ENCODE measurements at regions not wholly inside any gene's neighbourhood (a gene's known extent, or its start where the extent isn't known, plus 50 kb on each side); places are given as distances from the start of the nearest gene placed in this dataset.

DNA sequence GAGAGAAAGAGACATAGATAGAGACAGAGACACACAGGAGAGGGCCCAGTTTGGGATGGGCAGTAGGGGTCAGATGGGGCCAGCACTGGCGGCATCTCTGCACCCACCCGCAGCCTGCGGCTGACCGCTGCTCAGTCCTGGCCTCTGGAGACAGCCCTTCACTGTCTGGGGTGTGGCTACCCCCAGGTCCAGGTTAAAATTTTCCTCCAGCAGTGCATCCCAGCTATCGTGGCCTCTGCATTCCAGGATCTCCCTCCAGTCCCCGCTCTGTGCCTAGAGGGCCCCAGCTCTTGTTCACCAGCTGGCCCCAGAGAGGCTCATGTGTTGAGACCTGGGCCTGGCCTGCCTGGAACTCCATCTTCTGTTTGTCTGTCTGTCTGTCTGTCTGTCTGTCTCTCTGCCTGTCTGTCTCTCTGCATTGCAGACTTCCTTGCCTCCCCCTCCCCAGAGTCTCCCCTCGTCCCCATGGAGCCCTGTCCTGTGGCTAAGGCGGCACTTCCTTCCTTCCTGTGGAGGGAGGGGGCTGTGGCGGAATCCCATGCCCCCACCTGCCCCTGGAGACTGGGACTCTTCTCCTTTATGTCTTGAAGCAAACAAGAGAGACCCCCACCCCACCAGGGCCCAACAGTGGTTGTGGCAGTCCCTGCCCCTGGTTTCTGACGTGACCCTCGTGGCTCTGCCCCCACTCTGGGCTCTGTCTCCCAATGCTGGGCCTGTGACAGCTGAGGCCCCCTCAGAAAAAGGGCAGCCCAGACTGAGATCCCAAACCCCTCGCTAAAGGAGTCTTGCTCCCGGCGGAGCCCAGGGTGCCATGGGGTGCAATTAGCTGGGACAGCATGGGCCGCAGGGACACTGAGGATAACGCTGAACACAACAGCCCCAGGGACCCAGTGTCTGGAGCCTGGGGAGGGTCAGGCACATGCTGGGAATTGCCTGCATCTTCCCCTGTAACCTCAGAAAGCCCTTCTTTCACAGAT lies 241.8 kb downstream of the NPHP4 start:
- no peak for DNase-seq (ENCODE audit: low spot score)

- no peak for DNase-seq (ENCODE audit: low spot score)
Observed at GRCh38 chr1:5748286-5749225, 243.7 kb downstream of the NPHP4 start.

- DNase-seq (ENCODE audit: low spot score), result no peak
Observed at GRCh38 chr1:5747426-5748285, 244.6 kb downstream of the NPHP4 start.

- DNase-seq (ENCODE audit: low spot score), result no peak
Observed at GRCh38 chr1:5746611-5747425, 245.4 kb downstream of the NPHP4 start.

DNA sequence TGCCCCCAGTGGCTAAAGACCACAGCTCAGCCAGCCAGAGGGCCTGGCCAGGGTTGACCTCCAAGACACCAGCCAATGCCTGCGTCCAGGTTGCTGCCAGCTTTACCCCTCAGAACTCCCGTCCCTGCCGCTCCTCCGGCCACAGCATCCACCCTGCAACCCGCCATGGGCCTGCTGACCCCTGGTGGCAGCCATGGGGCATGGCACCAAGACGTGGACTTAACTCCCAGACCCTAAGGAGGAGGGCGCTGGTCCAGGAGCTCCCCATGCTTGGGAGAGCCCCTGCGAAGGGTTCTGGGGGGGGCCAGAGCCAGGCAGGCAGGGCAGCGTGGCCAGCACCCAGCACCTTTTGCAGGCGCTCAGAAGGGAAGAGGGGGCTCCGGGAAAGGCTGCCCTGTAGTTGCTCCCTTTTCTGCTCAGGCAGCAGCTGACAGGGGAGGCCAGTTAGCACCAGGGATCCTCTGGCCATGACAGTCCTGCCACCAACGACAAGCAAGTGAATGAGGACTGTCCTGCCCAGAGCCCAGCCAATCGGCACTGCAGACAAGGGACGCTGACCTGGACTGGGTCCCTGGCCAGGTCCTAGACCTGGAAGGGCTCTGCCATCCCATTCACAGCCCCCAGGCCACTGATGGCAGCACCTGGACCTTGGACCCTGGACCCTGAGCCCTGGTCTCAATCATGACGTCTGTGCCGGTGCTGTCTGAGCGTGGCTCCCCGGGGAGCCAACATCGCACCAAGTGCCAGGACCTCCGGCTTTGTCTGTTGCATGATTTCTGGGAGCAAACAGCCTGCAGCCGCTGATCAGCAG lies 246.2 kb downstream of the NPHP4 start:
- DNase-seq (ENCODE audit: low spot score), result peak; percentile 14

DNA sequence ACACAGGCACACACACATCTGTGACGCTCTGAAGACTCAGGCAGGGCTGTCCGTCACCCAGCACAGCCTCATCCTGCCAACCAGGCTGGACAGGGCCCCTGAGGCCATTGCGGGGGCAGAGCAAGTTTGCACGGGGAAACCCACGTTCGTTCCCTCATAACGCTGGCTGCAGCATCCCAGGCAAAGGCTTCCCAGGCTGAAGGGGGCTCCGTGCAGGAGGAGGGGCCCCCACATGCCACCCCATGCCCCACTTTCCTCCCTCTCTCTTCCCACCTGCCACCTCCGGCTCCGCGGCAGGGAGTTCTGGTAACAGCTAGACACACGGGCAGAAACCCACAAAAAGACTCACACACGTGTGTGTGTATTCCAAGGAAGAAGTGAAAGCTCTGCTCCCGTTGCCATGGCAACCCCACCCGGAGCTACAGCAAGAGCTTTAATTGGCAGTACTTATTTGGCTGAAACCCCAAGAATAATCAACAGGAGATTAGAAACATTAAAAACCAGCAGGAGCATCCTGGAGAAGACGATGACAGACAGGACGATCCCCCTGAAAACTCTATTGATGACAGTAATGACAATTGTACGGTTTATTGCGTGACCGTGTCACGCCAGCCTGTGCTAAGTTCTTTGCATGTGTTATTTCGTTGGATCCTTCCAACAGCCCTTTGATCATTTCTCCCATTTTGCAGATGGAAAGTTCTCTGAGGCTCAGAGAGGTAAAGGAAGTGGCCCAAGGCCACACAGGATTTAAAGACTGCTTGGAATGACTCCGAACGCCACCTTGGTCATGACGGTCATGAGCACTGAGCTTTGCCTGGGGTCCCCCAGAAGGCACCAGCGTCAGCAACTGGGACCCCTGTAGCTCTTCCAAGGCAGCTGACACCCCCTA lies 247.1 kb downstream of the NPHP4 start:
- no peak for DNase-seq (ENCODE audit: low spot score)

GRCh38 chr1:5744341-5744740 lies 247.9 kb downstream of the NPHP4 start:
- no peak for DNase-seq (ENCODE audit: low spot score)

DNA sequence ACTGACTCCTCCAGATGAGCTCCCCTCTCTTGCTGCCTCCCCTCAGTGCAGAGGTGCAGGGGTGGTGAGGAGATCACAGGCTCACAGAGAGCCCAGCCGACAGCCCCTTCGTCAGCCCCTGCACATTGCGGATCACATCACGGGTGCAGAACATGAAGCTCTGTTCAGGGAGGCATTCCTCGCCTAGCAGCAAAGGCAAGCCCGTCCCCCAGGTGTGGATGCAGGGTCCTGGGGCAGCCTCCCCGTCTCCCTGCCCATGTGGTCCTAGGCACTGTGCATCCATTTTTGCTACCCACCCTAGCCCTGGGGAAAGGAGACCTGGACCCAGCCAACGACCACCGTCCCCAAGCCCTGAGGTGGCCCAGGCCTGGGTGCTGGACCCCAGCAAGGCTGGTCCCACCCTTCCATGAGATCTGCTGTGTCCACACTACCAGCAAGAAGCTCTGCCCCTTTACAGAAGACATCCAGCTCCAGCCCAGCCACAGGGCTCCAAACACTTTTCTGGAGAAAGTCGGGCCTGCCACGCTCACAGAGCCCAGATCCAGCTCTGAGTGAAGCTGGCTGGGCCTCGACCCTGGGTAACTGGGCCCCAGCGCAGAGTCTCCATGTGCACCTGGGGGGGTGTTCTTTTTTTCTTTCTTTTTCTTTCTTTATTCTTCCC lies 248.7 kb downstream of the NPHP4 start:
- no peak for DNase-seq (ENCODE audit: low spot score)

DNA sequence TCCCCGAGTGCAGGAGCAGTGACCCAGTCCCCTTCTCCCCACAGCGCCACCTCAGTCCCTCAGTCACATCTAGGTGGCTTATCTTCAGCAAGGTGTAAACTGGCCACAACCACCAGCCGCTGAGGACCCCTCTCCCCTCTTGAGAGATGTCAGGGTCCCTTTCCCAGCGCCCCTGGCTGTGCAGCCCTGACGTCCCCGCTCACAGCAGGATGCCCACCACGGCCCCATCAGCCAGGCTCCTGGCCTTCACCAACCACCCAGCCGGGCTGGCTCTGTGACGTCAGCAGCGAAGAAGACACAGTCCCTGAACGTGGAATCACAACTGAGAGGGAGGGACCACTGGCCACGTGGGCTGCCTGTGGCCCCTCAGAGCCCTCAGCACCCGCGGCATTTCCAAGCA lies 249.4 kb downstream of the NPHP4 start:
- DNase-seq (ENCODE audit: low spot score), result no peak

DNA sequence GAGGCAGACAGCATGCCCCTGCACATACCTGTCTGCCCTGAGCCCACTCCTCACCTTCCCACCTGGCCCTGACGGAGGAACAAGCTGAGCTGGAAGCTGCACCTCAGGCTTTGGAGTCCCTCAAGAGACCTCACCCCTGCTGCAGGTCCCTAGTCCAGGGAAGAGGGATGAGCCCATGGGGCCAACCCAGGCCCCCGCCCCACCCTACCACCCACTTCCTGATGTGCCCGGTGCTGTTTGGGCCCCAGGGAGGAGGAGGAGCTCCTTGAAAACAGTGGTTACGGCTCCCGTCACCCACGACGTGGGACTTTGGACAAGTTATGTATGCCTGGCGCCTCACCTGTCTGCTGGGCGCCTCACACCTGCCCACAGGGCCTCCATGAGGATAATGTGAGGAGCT lies 250.2 kb downstream of the NPHP4 start:
- no peak for DNase-seq (ENCODE audit: low spot score)

- DNase-seq (ENCODE audit: low spot score), result no peak
Observed at GRCh38 chr1:5740865-5741860, 251.1 kb downstream of the NPHP4 start.

DNA sequence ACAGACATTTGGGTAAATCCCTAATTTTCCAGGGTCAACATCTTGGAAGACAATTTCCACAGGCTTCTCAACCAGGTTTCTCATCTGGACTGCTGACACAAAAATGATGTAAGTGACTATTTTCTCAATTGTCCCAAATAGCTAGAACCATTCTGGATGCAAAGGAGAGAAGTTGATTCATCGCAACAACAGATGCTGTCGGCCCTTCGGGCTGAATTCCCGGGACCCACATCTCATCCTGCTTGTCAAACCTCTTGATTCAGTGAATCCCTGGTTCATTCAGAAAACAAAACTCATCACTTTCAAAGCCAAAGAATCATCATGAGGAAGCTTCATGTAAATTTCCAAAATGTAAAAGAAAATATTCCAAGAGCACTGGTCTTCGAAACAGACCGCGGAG lies 251.8 kb downstream of the NPHP4 start:
- no peak for DNase-seq (ENCODE audit: low spot score)

- no peak for DNase-seq (ENCODE audit: low spot score)
Observed at GRCh38 chr1:5739561-5740078, 252.6 kb downstream of the NPHP4 start.

DNA sequence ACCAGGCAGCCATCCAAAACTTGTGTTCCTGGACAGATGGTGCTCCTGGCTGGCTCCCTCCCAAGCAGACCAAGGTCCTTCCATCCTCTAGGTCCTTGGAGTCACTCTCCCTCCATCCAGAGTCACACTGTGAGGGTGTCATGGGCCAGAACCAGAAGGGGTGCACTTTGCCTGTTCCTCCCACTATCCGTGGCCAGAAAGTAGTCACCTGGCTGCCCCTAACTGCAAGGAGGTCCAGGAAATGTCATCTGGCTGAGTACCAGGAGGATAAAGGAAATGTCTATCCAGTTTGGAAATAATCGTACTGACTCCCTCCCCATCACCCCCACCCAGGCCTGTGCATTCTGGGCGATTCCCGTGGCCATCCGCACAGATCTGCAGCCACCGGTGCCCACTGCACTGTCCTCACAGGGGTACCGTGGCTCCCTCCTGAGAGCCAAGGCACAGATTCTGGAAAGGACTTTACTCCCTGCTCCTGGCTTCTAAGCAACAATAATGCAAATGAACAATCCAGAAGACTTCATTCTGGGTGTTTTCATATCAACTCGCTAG lies 253.2 kb downstream of the NPHP4 start:
- no peak for DNase-seq (ENCODE audit: low spot score)

- no peak for DNase-seq (ENCODE audit: low spot score)
Observed at GRCh38 chr1:5737081-5737480, 255.1 kb downstream of the NPHP4 start.

DNA sequence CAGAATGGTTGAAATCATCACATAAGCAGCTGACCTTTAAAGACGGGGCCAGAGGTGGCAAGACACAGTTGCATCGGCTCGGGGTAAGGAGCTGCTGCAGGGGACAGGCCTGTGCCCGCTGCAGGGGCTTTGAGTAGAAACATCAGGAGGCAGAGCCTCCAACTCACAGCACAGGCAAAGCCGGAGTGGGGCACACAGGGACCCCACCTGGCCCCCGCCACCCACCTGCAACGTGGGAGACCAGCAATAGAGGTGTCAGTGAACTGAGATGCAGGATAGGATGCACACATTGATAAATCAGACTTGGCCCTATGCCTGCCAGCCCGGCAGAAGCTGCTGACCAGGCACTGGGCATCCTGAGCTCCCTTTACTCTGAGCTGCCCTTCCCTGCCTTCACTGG lies 257.2 kb downstream of the NPHP4 start:
- no peak for DNase-seq (ENCODE audit: low spot score)

GRCh38 chr1:5734414-5734813 lies 257.8 kb downstream of the NPHP4 start:
- DNase-seq (ENCODE audit: low spot score), result no peak

Measured in hematopoietic multipotent progenitor cell treated with erythropoietin and hydrocortisone succinate and interleukin-3 and kit ligand, for 17 days (in vitro differentiated cells).